ENCODE measurements at regions not wholly inside any gene's neighbourhood (a gene's known extent, or its start where the extent isn't known, plus 50 kb on each side); places are given as distances from the start of the nearest gene placed in this dataset.
"Not testable (repeated sequence)": the region's sequence is repeated elsewhere in the genome, so short reads cannot be mapped to it uniquely, and the experiment has no call there.

- DNase-seq: no peak
These were observed 478.1 kb downstream of the KLF5 start for GRCh38 chr13:73536865-73537264.

DNA sequence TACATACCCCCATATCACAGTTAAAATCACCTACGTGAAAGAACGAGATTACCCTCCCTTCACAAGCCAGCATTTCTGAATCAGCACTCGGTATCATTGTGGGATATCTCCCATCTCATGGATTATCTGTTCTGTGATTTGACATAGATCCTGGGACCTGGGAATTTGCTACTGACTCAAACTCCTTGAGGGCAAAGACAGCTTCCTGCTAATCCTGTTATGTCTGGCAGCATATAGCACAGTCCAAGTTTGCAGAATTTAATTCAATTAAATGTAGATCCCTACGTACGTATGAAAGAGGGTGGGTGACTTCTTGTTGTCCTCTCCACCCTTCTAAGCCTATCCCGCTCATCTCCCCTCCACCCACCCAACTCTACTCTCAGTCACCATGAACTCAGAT lies 476.5 kb downstream of the KLF5 start:
- DNase-seq: no peak

GRCh38 chr13:73532987-73533510 lies 474.2 kb downstream of the KLF5 start:
- DNase-seq: no peak

DNA sequence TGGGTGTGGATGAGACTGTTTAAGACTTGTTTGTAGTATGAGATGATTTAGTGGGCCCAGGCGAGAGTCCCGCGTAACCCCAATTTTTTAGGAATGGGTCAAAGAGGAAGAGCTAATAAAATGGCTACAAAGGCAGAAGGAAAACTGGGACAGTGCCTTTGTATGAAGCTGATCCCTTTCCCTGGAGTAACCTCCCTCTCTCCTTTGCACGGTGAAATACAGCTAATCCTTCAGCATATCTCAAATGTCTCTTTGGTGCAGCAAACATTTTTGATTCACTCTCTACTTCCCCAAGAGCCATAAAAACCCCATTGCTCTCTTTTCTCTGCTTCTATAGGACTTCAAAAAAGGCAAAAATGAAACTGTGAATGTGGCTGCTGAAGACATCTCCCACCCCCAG lies 473.8 kb downstream of the KLF5 start:
- no peak for DNase-seq

DNA sequence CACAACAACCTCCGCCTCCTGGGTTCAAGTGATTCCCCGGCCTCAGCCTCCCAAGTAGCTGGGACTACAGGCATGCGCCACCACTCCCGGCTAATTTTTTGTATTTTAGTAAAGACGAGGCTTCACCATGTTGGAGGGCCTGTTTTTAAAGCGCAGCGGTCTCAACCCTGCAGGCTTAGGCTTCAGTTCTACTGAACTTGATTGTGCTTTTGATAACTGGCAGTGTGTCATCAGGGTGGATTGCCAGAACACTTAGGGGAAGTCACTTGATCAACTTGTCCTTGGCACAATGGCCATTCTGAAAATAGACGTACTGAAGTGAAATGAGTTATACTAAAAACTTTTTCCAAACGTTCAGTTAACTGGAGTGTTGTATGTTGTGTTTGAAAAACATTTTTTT lies 472.2 kb downstream of the KLF5 start:
- no peak for DNase-seq

DNA sequence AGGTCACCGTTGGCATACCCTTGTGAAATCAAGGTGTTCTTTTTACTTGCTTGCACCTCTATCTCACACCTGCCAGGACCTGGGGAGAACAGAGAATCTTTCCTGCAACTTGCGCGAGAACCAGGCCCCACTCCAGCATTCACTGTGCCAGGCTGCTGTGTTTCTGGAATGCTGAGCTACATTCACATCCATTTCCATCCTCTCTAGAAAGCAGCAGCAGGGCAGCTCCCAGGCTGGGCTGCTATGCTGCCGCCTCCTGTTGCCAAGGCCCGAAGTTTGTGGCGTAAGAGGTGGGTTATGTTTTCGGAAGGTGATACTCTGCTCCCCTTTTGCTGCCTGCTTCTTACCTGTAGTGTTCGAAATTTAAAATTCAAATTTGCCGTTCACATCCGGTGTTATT lies 464.1 kb downstream of the KLF5 start:
- DNase-seq: no peak

GRCh38 chr13:73521985-73522524 lies 463.2 kb downstream of the KLF5 start:
- DNase-seq: no peak

- no peak for DNase-seq
These were observed 462.5 kb downstream of the KLF5 start for GRCh38 chr13:73521290-73521624.

- DNase-seq: no peak
These were observed 461.9 kb downstream of the KLF5 start for GRCh38 chr13:73520566-73521289.

DNA sequence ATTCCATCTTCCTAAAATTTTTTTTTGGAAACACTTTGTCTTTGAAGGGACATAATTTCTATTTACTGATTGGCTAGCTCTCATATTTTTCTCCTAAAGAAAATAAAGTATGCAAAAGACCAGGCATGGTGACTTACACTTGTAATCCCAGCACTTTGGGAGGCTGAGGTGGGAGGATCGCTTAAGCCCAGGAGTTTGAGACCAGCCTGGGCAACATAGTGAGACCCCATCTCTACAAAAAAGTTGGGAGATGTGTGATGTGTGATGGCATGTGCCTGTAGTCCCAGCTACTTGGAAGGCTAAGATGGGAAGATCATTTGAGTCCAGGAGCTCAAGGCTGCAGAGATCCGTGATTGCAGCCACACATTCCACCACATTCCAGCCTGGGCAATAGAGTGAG lies 461.3 kb downstream of the KLF5 start:
- DNase-seq: not testable (repeated sequence)

DNA sequence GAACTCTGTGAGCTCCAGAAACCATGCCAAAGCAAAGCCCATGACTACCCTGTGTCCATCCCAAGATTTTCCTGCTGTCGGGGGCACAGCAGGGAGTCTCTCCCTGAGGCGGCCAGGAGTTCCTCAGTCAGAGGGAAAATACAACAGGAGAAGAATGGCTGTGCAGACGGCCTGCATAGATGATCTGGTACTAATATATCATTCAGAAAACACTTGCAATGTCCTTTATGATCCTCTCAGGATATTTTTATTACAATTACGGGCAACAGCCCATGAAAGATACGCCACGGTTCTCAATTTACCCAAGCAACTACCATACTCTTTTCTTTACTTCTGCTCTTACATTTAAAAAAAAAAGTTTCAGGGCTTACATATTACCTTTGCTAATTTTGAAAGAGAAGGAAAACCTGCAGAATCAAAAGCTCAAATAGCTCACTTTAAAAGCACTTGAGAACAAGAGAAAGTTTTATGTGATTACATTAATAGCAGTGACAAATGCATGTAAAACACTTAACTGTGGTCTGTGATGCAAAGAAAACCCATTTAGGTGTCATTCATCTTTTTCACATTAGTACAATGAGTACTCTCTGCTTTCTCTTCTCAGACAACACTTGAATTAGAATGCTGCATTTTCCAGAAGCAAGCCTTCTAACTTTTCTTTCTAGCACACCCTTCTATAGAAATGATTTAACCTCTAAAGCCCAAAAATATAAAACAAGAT lies 460.8 kb downstream of the KLF5 start:
- no peak for DNase-seq

GRCh38 chr13:73517766-73518165 lies 459.0 kb downstream of the KLF5 start:
- DNase-seq: no peak

DNA sequence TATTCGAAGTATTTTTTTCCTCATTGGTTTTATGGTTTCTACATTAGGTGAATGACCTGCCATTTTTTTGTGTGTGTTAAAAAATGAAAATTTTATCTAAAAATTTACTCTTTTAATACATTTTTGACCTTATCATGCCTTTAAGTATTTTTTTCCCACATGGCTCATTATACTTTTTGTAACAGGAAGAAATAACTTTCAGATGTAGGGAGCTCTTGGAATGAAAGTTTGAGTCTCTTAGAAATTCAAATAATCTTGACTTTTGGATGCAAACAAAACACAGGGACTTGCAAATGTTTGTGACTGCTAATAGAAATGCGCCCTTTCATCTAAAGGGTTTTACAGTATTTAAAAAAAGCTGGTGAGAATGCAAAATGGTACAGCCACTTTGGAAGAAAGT lies 457.9 kb downstream of the KLF5 start:
- no peak for DNase-seq

GRCh38 chr13:73514208-73514607 lies 455.4 kb downstream of the KLF5 start:
- DNase-seq: no peak

- DNase-seq: no peak
These were observed 454.9 kb downstream of the KLF5 start for GRCh38 chr13:73513751-73514150.

GRCh38 chr13:73508841-73509240 lies 450.0 kb downstream of the KLF5 start:
- DNase-seq: no peak

DNA sequence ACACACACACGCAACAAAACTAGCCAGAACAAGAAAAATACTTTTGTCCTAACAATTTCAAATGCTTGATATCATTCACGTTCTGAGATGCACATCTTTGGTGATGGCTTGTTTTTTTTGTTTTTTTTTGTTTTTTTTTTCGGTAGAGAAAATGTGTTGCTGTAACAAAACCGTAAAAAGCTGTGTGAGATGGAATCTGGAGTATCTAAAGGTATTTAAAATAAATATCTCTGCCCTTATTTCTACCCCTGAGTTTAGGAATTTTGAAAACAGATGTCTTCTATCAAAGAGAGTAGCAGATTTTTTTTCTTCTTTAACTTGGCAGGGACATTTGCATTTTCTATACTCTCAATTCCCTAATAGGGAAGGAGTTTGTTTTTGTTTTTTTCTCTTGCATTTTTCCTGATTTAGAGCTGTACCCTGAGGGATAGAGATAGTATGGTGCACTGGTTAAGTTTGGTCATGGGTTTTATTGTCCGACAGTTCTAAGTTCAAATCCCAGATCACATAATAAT lies 446.6 kb downstream of the KLF5 start:
- no peak for DNase-seq

- no peak for DNase-seq
These were observed 440.9 kb downstream of the KLF5 start for GRCh38 chr13:73499695-73500094.

- no peak for DNase-seq
These were observed 438.6 kb downstream of the KLF5 start for GRCh38 chr13:73497430-73497829.

- no peak for DNase-seq
These were observed 437.9 kb downstream of the KLF5 start for GRCh38 chr13:73496711-73497110.

GRCh38 chr13:73492811-73493210 lies 434.0 kb downstream of the KLF5 start:
- no peak for DNase-seq

GRCh38 chr13:73482556-73482955 lies 423.8 kb downstream of the KLF5 start:
- no peak for DNase-seq

DNA sequence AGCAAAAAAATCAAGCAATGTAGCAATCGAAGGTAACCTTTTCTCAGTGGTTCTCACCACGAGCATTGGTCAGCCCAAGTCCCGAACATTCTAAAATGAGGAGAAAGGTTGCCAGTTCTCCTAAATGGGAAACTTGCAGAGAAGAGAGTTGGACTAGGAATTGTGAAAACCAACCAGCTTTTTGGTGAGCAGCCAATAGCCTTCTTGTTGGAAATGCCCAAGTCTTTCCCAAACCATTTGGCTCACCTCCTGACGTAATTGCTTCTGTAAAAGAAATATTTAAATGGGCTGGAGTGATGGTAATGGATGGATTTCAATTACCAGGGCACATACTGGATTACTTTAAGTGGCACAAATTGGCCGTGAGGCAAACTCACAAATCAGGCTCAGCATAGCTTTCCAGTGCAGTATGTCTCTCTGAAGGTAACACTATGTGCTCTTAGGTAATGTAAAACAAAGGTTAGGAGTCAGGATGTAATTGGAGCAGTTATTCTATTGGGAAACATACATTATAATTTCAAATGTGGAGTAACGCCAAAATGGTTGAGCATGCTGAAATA lies 423.2 kb downstream of the KLF5 start:
- no peak for DNase-seq
